AG09309 (cell line): ENCODE measurements at regions not wholly inside any gene's neighbourhood (a gene's known extent, or its start where the extent isn't known, plus 50 kb on each side); places are given as distances from the start of the nearest gene placed in this dataset.
A peak's percentile ranks its signal among the peaks of the same experiment; 100 is the strongest.

ENCODE experiments used
- DNase-seq: peaks from one replicate; pipeline ENCODE4 v3.0.0-alpha.2; 2010; ENCODE audit warnings: low read depth
- H3K4me3 ChIP-seq: 2 replicates; pipeline ENCODE4 v1.5.1; 2011; ENCODE audit warnings: mild to moderate bottlenecking, low read depth, low read length, moderate library complexity; ENCODE audit not compliant: control insufficient read depth
- TF ChIP-seq, protein P1 (sequence below): IDR thresholded peaks from 2 replicates; pipeline ENCODE4 v1.5.1; 2011; ENCODE audit warnings: mild to moderate bottlenecking, low read depth, low read length, inconsistent platforms; ENCODE audit not compliant: insufficient read depth, control insufficient read depth; ENCODE audit errors: missing control alignments

DNA sequence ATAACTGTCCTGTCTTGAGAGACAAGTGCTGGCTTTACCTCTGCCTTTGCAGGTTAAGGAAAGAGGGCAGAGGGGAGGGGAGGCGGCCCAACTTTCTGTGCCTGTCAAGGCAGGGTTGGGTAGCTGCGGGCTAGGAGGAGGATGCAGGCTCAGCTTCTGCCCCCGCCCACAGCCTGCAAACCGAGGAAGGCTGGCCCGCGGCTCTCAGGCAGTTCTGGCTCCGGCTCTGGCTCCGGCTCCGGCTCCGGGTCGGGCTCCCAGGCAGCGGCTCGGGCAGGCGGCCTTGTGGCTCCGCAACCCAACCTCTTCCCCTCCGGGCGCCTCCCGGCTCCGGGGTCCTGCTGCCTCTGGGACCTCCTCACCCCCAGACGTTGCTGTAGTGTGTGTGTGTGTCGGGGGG, 92.9 kb downstream of the TMEM30B start:
- peak overlapping the region; percentile 39 for H3K4me3 ChIP-seq
- DNase-seq = no peak
- TF ChIP-seq, protein P1, sequence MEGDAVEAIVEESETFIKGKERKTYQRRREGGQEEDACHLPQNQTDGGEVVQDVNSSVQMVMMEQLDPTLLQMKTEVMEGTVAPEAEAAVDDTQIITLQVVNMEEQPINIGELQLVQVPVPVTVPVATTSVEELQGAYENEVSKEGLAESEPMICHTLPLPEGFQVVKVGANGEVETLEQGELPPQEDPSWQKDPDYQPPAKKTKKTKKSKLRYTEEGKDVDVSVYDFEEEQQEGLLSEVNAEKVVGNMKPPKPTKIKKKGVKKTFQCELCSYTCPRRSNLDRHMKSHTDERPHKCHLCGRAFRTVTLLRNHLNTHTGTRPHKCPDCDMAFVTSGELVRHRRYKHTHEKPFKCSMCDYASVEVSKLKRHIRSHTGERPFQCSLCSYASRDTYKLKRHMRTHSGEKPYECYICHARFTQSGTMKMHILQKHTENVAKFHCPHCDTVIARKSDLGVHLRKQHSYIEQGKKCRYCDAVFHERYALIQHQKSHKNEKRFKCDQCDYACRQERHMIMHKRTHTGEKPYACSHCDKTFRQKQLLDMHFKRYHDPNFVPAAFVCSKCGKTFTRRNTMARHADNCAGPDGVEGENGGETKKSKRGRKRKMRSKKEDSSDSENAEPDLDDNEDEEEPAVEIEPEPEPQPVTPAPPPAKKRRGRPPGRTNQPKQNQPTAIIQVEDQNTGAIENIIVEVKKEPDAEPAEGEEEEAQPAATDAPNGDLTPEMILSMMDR = no peak

- H3K4me3 ChIP-seq = no peak overlapping the region
- DNase-seq = no peak
- TF ChIP-seq, protein P1 = no peak
Measured at GRCh38 chr14:61187196-61187905, 93.8 kb downstream of the TMEM30B start.

GRCh38 chr14:61186341-61187195, 94.6 kb downstream of the TMEM30B start:
- H3K4me3 ChIP-seq = no peak overlapping the region
- no peak for DNase-seq
- TF ChIP-seq, protein P1 = no peak

DNA sequence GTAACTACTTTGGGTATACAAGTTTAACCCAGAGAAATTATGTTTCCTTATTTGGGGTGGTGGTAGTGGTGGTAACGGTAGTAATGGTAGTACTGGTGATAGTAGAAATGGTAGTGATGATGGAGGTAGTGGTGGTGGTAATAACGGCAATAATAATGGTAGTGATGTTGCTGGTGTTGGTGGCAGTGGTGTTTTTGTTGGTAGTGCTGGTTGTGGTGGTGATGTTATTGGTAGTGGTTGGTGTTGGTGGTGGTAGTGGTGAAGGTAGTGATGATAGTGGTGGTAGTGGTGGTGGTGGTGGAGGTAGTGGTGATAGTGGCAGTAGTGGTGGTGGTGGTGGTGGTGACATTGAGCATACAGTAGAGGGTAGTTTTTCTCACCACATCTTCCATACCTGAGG, 95.6 kb downstream of the TMEM30B start:
- TF ChIP-seq, protein P1 = no peak
- DNase-seq = no peak
- no peak overlapping the region for H3K4me3 ChIP-seq

GRCh38 chr14:61184112-61184511, 97.0 kb downstream of the TMEM30B start:
- peak; percentile 66 for DNase-seq
- H3K4me3 ChIP-seq = no peak overlapping the region
- TF ChIP-seq, protein P1 = no peak

DNA sequence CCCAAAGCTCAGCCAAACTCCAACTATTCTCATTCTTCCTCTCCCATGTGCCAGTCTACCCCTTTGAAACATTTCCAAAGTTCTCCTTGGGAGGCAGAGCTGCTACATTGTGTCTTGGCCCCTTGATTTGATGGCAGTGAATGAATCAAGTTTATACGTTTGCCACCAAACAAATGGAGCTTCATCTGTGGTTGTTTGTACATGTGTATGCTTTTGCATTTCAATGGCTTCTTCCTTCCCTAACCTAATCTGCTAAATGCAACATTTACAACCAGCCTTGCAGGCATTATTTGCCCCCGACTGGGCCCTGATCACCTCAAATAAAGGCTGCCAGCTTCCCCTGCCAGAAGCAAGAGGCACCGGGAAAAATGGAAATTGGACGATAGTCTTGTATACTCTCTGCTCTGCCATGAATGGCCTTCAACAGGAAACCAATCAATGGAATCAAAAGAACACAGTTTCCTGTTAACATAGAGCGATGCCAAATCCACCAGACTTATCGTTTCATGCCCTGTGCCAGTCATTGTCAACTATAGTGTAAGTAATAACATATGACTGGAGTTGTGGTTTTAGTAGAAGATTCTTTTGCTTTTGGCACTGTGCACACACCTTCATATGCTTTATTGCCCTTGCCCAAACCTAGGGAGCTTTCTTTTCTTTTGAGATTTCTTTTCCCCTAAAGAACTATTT, 97.8 kb downstream of the TMEM30B start:
- H3K4me3 ChIP-seq = no peak overlapping the region
- TF ChIP-seq, protein P1 = no peak
- DNase-seq = no peak
